OCI-LY1 (cell line): ENCODE measurements at regions not wholly inside any gene's neighbourhood (a gene's known extent, or its start where the extent isn't known, plus 50 kb on each side); places are given as distances from the start of the nearest gene placed in this dataset.

ENCODE experiments used
- CTCF ChIP-seq: fragments of 200-600 bp; sonication (generic), shearing (Covaris generic); IDR thresholded peaks from 2 replicates; pipeline ENCODE4 v1.5.1; 2017; ENCODE audit warnings: mild to moderate bottlenecking, antibody characterized with exemption, low read length, moderate library complexity, mixed read lengths
- EZH2 ChIP-seq: fragments of 200-600 bp; sonication (generic), shearing (Covaris generic); IDR thresholded peaks from 2 replicates; pipeline ENCODE4 v1.8.0; 2017; ENCODE audit warnings: borderline replicate concordance, mixed run types, mild to moderate bottlenecking, antibody characterized with exemption, low read length, moderate library complexity, mixed read lengths

- no peak for TF ChIP-seq CTCF
- TF ChIP-seq EZH2: no peak
These were observed 54.1 kb upstream of the MNS1 start for GRCh38 chr15:56519000-56519399.
